Calu3 (cell line): ENCODE measurements at regions not wholly inside any gene's neighbourhood (a gene's known extent, or its start where the extent isn't known, plus 50 kb on each side); places are given as distances from the start of the nearest gene placed in this dataset.
"Not testable (repeated sequence)": the region's sequence is repeated elsewhere in the genome, so short reads cannot be mapped to it uniquely, and the experiment has no call there.

Experiments
- BruUV-seq: library from RNA; stranded (reverse); fragments of 400-500 nt; replicated peaks from 2 replicates; lab custom pipeline; 2021; lab: Mats Ljungman, UMichigan
- CTCF ChIA-PET: fragments of 300-600 bp; sonication (Branson Sonifier 250); formaldehyde crosslinking; loops from one replicate; lab custom pipeline; 2022; ENCODE audit warnings: antibody characterized with exemption; lab: Charles Lee
- DNase-seq: peaks from one replicate; pipeline ENCODE4 v3.0.0; 2022
- H3K27ac Mint-ChIP-seq: one replicate; pipeline ENCODE4 v1.8.0; 2022; ENCODE audit warnings: mixed read lengths; ENCODE audit not compliant: unreplicated experiment
- H3K27me3 Mint-ChIP-seq: one replicate; pipeline ENCODE4 v1.8.0; 2022; ENCODE audit warnings: mixed read lengths; ENCODE audit not compliant: unreplicated experiment
- H3K36me3 Mint-ChIP-seq: one replicate; pipeline ENCODE4 v1.8.0; 2022; ENCODE audit warnings: mild to moderate bottlenecking, moderate library complexity, mixed read lengths; ENCODE audit not compliant: insufficient read depth, unreplicated experiment
- H3K4me1 Mint-ChIP-seq: one replicate; pipeline ENCODE4 v1.8.0; 2022; ENCODE audit warnings: mild to moderate bottlenecking, low read depth, mixed read lengths; ENCODE audit not compliant: unreplicated experiment
- H3K4me3 Mint-ChIP-seq: one replicate; pipeline ENCODE4 v1.8.0; 2022; ENCODE audit warnings: mild to moderate bottlenecking, low read depth, moderate library complexity, mixed read lengths; ENCODE audit not compliant: unreplicated experiment
- H3K9me3 Mint-ChIP-seq: one replicate; pipeline ENCODE4 v1.8.0; 2022; ENCODE audit warnings: low read depth, mixed read lengths; ENCODE audit not compliant: unreplicated experiment
- intact Hi-C: fragments of 100-400 bp; cut with micrococcal nuclease; formaldehyde crosslinking; loops from one replicate; pipeline ENCODE4 v1.10.0; 2022; ENCODE audit not compliant: unreplicated experiment
- TF ChIP-seq, protein P1 (sequence below): fragments of 200-600 bp; IDR thresholded peaks from one replicate; pipeline ENCODE4 v1.8.0; 2022; ENCODE audit warnings: antibody characterized with exemption; ENCODE audit not compliant: unreplicated experiment

DNA sequence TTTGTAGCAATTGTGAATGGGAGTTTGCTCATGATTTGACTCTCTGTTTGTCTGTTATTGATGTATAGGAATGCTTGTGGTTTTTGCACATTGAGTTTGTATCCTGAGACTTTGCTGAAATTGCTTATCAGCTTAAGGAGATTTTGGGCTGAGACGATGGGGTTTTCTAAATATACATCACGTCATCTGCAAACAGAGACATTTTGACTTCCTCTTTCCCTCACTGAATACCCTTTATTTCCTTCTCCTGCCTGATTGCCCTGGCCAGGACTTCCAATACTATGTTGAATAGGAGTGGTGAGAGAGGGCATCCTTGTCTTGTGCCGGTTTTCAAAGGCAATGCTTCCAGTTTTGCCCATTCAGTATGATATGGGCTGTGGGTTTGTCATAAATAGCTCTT, 96.6 kb downstream of the EBLN1 start:
- H3K4me1 Mint-ChIP-seq, H3K27me3 Mint-ChIP-seq, intact Hi-C loops, H3K36me3 Mint-ChIP-seq, H3K4me3 Mint-ChIP-seq, H3K27ac Mint-ChIP-seq, BruUV-seq, H3K9me3 Mint-ChIP-seq, DNase-seq, CTCF ChIA-PET: not testable (repeated sequence)

DNA sequence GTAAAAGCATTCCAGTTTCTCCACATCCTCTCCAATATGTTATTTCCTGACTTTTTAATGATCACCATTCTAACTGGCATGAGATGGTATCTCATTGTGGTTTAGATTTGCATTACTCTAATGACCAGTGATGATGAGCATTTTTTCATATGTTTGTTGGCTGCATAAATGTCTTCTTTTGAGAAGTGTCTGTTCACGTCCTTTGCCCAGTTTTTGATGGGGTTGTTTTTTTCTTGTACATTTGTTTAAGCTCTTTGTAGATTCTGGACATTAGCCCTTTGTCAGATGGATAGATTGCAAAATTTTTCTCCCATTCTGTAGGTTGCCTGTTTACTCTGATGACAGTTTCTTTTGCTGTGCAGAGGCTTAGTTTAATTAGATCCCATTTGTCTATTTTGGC, 97.7 kb downstream of the EBLN1 start:
- H3K4me3 Mint-ChIP-seq, intact Hi-C loops, H3K36me3 Mint-ChIP-seq, H3K27ac Mint-ChIP-seq, CTCF ChIA-PET, H3K9me3 Mint-ChIP-seq, DNase-seq, H3K27me3 Mint-ChIP-seq, BruUV-seq, H3K4me1 Mint-ChIP-seq: not testable (repeated sequence)

DNA sequence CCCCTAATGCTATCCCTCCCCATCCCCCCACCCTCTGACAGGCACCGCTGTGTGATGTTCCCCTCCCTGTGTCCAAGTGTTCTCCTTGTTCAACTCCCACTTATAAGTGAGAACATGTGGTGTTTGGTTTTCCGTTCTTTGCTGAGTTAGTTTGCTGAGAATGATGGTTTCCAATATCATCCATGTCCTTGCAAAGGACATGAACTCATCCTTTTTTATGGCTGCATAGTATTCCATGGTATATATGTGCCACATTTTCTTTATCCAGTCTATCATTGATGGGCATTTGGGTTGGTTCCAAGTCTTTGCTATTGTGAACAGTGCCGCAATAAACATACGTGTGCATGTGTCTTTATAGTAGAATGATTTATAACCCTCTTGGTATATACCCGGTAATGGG, 98.2 kb downstream of the EBLN1 start:
- H3K4me3 Mint-ChIP-seq, CTCF ChIA-PET, H3K4me1 Mint-ChIP-seq, BruUV-seq, H3K36me3 Mint-ChIP-seq, DNase-seq, H3K27ac Mint-ChIP-seq, H3K27me3 Mint-ChIP-seq, intact Hi-C loops, H3K9me3 Mint-ChIP-seq: not testable (repeated sequence)

DNA sequence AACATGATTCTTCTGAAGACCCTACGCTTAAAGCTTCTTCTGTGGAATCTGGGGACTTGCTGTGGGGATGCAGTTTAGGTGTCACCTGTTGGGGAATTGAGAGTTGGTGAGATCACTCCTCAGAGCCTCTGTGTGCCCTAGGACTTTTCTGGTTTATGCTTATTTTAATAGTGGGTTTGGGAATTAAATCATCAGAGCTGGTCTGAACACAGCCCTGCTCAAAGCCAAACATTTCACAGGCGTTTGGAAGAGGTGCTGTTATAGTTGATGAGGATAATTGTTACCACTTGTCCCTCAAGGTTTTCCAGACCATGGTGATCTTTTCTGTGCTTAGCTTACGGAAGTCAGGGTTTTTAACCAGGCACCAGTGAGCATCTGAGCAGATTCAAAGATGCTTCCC, 106.1 kb downstream of the EBLN1 start:
- no peak overlapping the region for H3K27ac Mint-ChIP-seq
- H3K9me3 Mint-ChIP-seq = no peaks in the 10 kb centered on the region
- H3K36me3 Mint-ChIP-seq = no peaks in the 10 kb centered on the region
- H3K4me1 Mint-ChIP-seq = no peaks in the 10 kb centered on the region
- H3K27me3 Mint-ChIP-seq = no peaks in the 10 kb centered on the region
- DNase-seq = no peak
- intact Hi-C loops = no loop called here
- no peak overlapping the region for H3K4me3 Mint-ChIP-seq
- BruUV-seq = no TSS peak
- TF ChIP-seq, protein P1, sequence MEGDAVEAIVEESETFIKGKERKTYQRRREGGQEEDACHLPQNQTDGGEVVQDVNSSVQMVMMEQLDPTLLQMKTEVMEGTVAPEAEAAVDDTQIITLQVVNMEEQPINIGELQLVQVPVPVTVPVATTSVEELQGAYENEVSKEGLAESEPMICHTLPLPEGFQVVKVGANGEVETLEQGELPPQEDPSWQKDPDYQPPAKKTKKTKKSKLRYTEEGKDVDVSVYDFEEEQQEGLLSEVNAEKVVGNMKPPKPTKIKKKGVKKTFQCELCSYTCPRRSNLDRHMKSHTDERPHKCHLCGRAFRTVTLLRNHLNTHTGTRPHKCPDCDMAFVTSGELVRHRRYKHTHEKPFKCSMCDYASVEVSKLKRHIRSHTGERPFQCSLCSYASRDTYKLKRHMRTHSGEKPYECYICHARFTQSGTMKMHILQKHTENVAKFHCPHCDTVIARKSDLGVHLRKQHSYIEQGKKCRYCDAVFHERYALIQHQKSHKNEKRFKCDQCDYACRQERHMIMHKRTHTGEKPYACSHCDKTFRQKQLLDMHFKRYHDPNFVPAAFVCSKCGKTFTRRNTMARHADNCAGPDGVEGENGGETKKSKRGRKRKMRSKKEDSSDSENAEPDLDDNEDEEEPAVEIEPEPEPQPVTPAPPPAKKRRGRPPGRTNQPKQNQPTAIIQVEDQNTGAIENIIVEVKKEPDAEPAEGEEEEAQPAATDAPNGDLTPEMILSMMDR = no peak
- CTCF ChIA-PET = interaction anchor here (0.6 kb wide), 1 partner anchor 21 kb away, joined by 3 read pairs; no protein-coding TSS in a partner anchor

DNA sequence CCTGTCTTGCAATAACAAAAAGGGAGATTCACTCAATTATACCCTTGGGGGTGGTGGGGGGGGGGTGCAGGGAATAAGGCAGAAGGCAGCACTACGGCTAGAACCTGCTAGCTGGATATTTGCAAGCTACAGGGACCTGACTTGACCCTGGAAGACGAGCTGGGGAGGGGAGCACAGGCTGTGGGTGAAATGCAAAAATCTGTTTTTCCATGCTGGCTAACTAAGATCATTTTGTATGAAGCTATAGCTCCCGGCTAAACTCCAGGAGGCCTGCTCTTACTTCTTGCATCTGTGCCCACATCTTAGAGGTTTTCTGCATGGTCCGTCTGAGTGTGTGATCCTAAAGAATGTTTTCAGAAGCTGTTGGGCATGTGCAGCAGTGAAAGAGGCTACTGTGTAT, 106.6 kb downstream of the EBLN1 start:
- no peaks in the 10 kb centered on the region for H3K27me3 Mint-ChIP-seq
- no peaks in the 10 kb centered on the region for H3K36me3 Mint-ChIP-seq
- no peak overlapping the region for H3K4me3 Mint-ChIP-seq
- H3K9me3 Mint-ChIP-seq = no peaks in the 10 kb centered on the region
- CTCF ChIA-PET = no interaction called here
- intact Hi-C loops = no loop called here
- no TSS peak for BruUV-seq
- DNase-seq = no peak
- no peak overlapping the region for H3K27ac Mint-ChIP-seq
- TF ChIP-seq, protein P1 = no peak
- no peaks in the 10 kb centered on the region for H3K4me1 Mint-ChIP-seq

DNA sequence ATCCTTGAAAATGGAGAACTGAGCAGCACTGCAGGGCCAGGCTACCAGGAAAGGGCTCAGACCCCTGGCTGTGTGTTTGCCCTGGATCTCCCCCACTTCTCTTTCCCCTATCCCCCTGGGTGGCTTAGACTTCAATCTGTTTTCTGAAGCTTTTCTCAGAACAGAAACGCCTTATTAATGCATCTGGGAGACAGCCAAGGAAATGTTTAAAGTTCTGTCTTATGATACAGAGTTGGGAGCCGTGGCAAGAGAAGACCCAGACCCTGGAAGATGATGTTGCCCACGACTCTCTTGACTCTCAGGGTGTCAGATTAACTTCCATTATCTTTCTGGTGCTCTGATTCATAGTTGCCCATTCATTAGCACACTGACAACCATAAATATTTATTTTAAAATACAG, 107.1 kb downstream of the EBLN1 start:
- Mint-ChIP-seq H3K36me3 (no peaks in the 10 kb centered on the region), H3K9me3 (no peaks in the 10 kb centered on the region), H3K4me3 (no peak overlapping the region), H3K27ac (no peak overlapping the region), H3K4me1 (no peaks in the 10 kb centered on the region), H3K27me3 (no peaks in the 10 kb centered on the region)
- CTCF ChIA-PET = no interaction called here
- no TSS peak for BruUV-seq
- TF ChIP-seq, protein P1 = no peak
- no peak for DNase-seq
- intact Hi-C loops = no loop called here
